Natural killer cell (primary cell): ENCODE measurements at regions not wholly inside any gene's neighbourhood (a gene's known extent, or its start where the extent isn't known, plus 50 kb on each side); places are given as distances from the start of the nearest gene placed in this dataset.

Source experiments
- ATAC-seq, 3 donors: fragments of 150-1000 bp in 2 of 3; fragments of 200-7000 bp in 1 of 3; cut with Tn5 transposase; 1 replicate in 1 of 3; 2 replicates in 2 of 3; pipeline ENCODE4 v1.10.0; 2021; ENCODE audit warnings: mild to moderate bottlenecking in 2 of 3, moderate library complexity in 2 of 3
- DNase-seq, 2 donors: peaks; one replicate each; pipeline versions ENCODE4 v3.0.0 to v3.0.0-alpha.2; 2013 to 2021; ENCODE audit warnings: mixed read lengths in 1 of 2
- H3K27ac ChIP-seq: one replicate; pipeline ENCODE4 v1.5.1; 2013; ENCODE audit warnings: mild to moderate bottlenecking, low read length
- H3K27me3 ChIP-seq: one replicate; pipeline ENCODE4 v1.6.1; 2013; ENCODE audit warnings: low read length; ENCODE audit not compliant: control insufficient read depth, insufficient read depth
- H3K36me3 ChIP-seq: one replicate; pipeline ENCODE4 v1.6.1; 2013; ENCODE audit warnings: low read length; ENCODE audit not compliant: control insufficient read depth, insufficient read depth
- H3K4me1 ChIP-seq: one replicate; pipeline ENCODE4 v1.6.1; 2013; ENCODE audit warnings: low read length; ENCODE audit not compliant: control insufficient read depth, insufficient read depth
- H3K4me3 ChIP-seq: one replicate; pipeline ENCODE4 v1.5.1; 2013; ENCODE audit warnings: low read length
- H3K9me3 ChIP-seq: one replicate; pipeline ENCODE4 v1.6.1; 2013; ENCODE audit warnings: low read length; ENCODE audit not compliant: control insufficient read depth, insufficient read depth
- H3K27ac Mint-ChIP-seq, 2 donors: one replicate each; pipeline ENCODE4 v1.8.0; 2022; ENCODE audit warnings: mild to moderate bottlenecking in 2 of 2, mixed read lengths in 2 of 2, moderate library complexity in 1 of 2
- H3K27me3 Mint-ChIP-seq, 2 donors: one replicate each; pipeline ENCODE4 v1.8.0; 2022; ENCODE audit warnings: low read depth in 2 of 2, mixed read lengths in 2 of 2
- H3K36me3 Mint-ChIP-seq: one replicate; pipeline ENCODE4 v1.8.0; 2022; ENCODE audit warnings: mixed read lengths
- H3K4me1 Mint-ChIP-seq, 2 donors: one replicate each; pipeline ENCODE4 v1.8.0; 2022; ENCODE audit warnings: mixed read lengths in 2 of 2
- H3K4me3 Mint-ChIP-seq: one replicate; pipeline ENCODE4 v1.8.0; 2022; ENCODE audit warnings: mild to moderate bottlenecking, moderate library complexity, mixed read lengths
- H3K9me3 Mint-ChIP-seq, 2 donors: one replicate each; pipeline ENCODE4 v1.8.0; 2022; ENCODE audit warnings: mixed read lengths in 2 of 2
- CTCF ChIP-seq: fragments of 200-600 bp; IDR thresholded peaks from one replicate; pipeline ENCODE4 v1.8.0; 2022; ENCODE audit warnings: antibody characterized with exemption
- WGBS: methylation state at CpG from one replicate; pipeline ENCODE4 v1.1.7; 2013; ENCODE audit warnings: missing lambda C conversion rate; ENCODE audit not compliant: insufficient coverage; 5-methylcytosine and 5-hydroxymethylcytosine counted together
- intact Hi-C: fragments of 100-400 bp; cut with micrococcal nuclease; formaldehyde crosslinking; loops from one replicate; pipeline ENCODE4 v1.14.2; 2022

DNA sequence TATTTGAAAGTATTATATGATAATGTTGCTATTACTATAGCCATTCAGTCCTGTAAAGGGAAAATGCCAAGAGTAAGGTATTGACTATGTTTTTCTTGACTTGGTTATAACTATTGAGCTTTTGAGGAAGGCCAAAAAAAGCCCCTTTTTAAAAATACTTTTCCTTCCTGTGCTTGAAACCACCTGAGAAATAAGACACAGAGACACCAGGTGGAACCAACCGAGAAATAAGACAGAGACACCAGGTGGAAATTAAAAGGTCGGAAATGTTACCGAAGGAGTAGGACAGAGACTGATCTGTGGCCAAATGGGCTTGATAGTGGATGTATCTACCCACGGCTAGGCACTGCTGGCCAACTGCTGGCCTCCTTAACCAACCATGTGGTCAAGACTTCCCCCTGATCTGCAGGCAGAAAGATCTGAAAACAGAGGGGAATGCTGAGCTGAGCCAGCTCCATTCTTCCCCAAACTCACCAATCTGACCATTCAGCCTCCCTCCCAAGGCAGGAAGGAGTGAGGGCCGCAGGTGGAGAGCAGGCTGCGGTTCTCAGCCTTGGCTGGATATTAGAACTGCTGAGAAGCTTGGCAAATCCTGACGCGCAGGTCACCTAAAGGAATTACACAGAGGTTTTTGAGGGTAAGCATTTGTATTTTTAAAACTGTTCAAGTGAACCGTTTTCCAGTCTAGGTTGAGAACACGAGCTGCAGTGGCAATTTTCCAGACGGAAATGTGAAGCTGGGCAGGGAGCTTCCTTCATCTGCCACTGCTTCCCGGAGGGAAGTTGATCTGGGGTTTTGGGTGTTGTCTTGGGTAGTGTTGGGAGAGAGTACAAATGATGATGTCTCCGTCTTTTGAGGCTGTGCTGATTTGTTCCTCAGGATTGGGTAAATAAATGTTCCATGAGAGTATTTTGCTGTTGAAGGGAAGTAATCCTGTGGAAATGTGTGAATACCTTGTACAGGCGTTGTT is 121.7 kb upstream of the EXOC2 start:
- peaks cover 12 to 23% of the 10 kb centered on the region in 2 donors for H3K27me3 Mint-ChIP-seq
- no peak overlapping the region for H3K27ac ChIP-seq
- peaks cover 7% of the 10 kb centered on the region for H3K4me1 ChIP-seq
- DNase-seq (no peak), ATAC-seq (no peak)
- no peak overlapping the region for H3K4me3 Mint-ChIP-seq
- WGBS, result 75% methylated on average over 13 of the region's 14 CpGs
- no peaks in the 10 kb centered on the region for H3K27me3 ChIP-seq
- intact Hi-C loops, result no loop called here
- peaks cover 0 to 7% of the 10 kb centered on the region in 2 donors for H3K4me1 Mint-ChIP-seq
- no peak overlapping the region for H3K27ac Mint-ChIP-seq
- no peaks in the 10 kb centered on the region for H3K36me3 ChIP-seq
- no peaks in the 10 kb centered on the region for H3K9me3 ChIP-seq
- no peak overlapping the region for H3K4me3 ChIP-seq
- no peaks in the 10 kb centered on the region for H3K9me3 Mint-ChIP-seq
- TF ChIP-seq CTCF, result no peak
- H3K36me3 Mint-ChIP-seq, result no peaks in the 10 kb centered on the region

DNA sequence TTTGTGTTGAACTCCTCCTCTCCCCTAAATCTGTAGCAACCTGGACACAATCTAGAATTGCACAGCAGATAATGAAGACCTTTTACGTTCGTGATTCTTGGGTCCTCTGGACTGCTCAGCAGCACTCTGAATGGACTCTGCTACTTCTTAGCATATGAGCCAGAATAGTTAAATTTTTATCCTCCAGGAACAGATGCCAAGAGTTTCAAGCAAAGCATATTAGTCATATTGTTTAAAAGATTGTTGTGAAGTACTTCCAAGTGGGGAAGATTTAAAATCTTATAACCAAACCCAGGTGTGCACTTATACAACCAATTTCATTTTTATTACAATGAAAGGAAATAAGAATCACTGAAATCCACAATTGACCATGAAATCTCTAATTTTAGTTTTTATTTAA is 118.9 kb upstream of the EXOC2 start:
- H3K27ac Mint-ChIP-seq, result no peak overlapping the region
- no peaks in the 10 kb centered on the region for H3K36me3 Mint-ChIP-seq
- TF ChIP-seq CTCF, result no peak
- DNase-seq (no peak), ATAC-seq (no peak)
- no peak overlapping the region for H3K4me3 ChIP-seq
- H3K9me3 ChIP-seq, result no peaks in the 10 kb centered on the region
- 82% methylated on average over 2 of the region's 2 CpGs for WGBS
- H3K4me1 ChIP-seq, result peaks cover 7% of the 10 kb centered on the region
- no peaks in the 10 kb centered on the region for H3K9me3 Mint-ChIP-seq
- no peak overlapping the region for H3K27ac ChIP-seq
- no peaks in the 10 kb centered on the region for H3K27me3 ChIP-seq
- intact Hi-C loops, result no loop called here
- H3K27me3 Mint-ChIP-seq, result peaks cover 9 to 14% of the 10 kb centered on the region in 2 donors
- no peaks in the 10 kb centered on the region for H3K36me3 ChIP-seq
- H3K4me1 Mint-ChIP-seq, result peaks cover 0 to 5% of the 10 kb centered on the region in 2 donors
- H3K4me3 Mint-ChIP-seq, result no peak overlapping the region

DNA sequence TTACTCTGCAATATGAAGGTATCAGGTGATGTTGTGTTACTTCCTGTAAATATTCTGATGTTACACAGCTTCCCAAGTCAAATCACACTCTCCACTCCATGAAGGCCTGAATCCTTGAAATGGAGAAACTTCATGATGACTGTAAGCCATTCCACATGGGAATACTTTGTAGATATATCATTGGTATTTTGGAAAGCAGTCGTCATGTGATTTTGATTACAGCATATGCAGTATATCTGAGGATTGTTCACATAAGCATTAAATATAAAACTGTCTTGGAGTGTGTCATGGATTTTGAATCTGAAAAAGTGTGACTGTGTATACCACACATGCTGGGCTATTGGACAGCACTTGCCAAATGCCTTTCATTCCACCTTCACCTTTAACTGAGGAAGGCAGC is 118.3 kb upstream of the EXOC2 start:
- H3K27ac ChIP-seq, result no peak overlapping the region
- no peaks in the 10 kb centered on the region for H3K36me3 ChIP-seq
- no peak for TF ChIP-seq CTCF
- 83% methylated on average over 1 of the region's 1 CpG for WGBS
- H3K4me1 Mint-ChIP-seq, result no peaks in the 10 kb centered on the region
- no peak overlapping the region for H3K4me3 Mint-ChIP-seq
- ATAC-seq (no peak), DNase-seq (no peak)
- intact Hi-C loops, result no loop called here
- peaks cover under 1% of the 10 kb centered on the region for H3K4me1 ChIP-seq
- H3K27me3 ChIP-seq, result no peaks in the 10 kb centered on the region
- H3K27me3 Mint-ChIP-seq, result peaks cover 6 to 18% of the 10 kb centered on the region in 2 donors
- H3K36me3 Mint-ChIP-seq, result no peaks in the 10 kb centered on the region
- no peak overlapping the region for H3K27ac Mint-ChIP-seq
- no peaks in the 10 kb centered on the region for H3K9me3 Mint-ChIP-seq
- H3K9me3 ChIP-seq, result no peaks in the 10 kb centered on the region
- no peak overlapping the region for H3K4me3 ChIP-seq
